ENCODE measurements at regions not wholly inside any gene's neighbourhood (a gene's known extent, or its start where the extent isn't known, plus 50 kb on each side); places are given as distances from the start of the nearest gene placed in this dataset.

- BruUV-seq (replicated peaks) = no TSS peak
Measured at GRCh38 chr10:58898854-58899573, 277.4 kb upstream of the PHYHIPL start.

More at GRCh38 chr10:58898854-58899573, 277.4 kb upstream of the PHYHIPL start:
- ChIA-PET CTCF (no interaction called here), POLR2A (no interaction called here)
- no peak overlapping the region for H3K4me2 ChIP-seq (ENCODE audit: insufficient read depth, low read length)
- no peak overlapping the region for H2AFZ ChIP-seq (ENCODE audit: low read depth, low read length)
- no peaks in the 10 kb centered on the region for H4K20me1 ChIP-seq (replicated peaks; ENCODE audit: control insufficient read depth, extremely low read depth, insufficient read depth, low read length)
- dilution Hi-C loops (cut with MboI; ENCODE audit: extremely low pct_ligation_motif_present, low sequenced_read_pairs) (no loop called here), intact Hi-C loops (cut with micrococcal nuclease) (no loop called here)
- no peaks in the 10 kb centered on the region for H3K36me3 ChIP-seq (ENCODE audit: control insufficient read depth in 2 of 2, extremely low read depth in 1 of 2, insufficient read depth in 2 of 2, low read length in 2 of 2)
- H3K9me1 ChIP-seq (replicated peaks; ENCODE audit: control insufficient read depth, extremely low read depth, insufficient read depth, low read length) = no peaks in the 10 kb centered on the region
- no peaks in the 10 kb centered on the region for H3K79me2 ChIP-seq (ENCODE audit: control insufficient read depth, insufficient read depth, low read length)
- no peaks in the 10 kb centered on the region for H3K27me3 ChIP-seq (ENCODE audit: control insufficient read depth in 2 of 2, insufficient read depth in 2 of 2, low read length in 2 of 2)
- no peak overlapping the region for H3K27ac ChIP-seq (ENCODE audit: insufficient read depth, low read depth, low read length)
- H3K4me3 ChIP-seq (replicated peaks in 1 of 3; ENCODE audit: insufficient read depth in 1 of 3, low read depth in 1 of 3, low read length in 3 of 3) = no peak overlapping the region
- H3K4me1 ChIP-seq (ENCODE audit: control insufficient read depth, extremely low read depth, insufficient read depth, low read length) = no peaks in the 10 kb centered on the region
- no peaks in the 10 kb centered on the region for H3K9me3 ChIP-seq (replicated peaks; ENCODE audit: control insufficient read depth, insufficient read depth, low read length)
- DNase-seq (ENCODE audit: low read depth, low spot score) (no peak), FAIRE-seq (no peak)
- TF ChIP-seq GATA2 (IDR thresholded peaks at IDR 0.05; ENCODE audit: insufficient read depth, insufficient read length, low read depth, low read length) (no peak), JUN (IDR thresholded peaks at IDR 0.05; ENCODE audit: borderline replicate concordance, insufficient read depth, insufficient read length, low read depth) (no peak), CTCF (IDR thresholded peaks at IDR 0.05; ENCODE audit: extremely low read depth in 1 of 2, insufficient read depth in 1 of 2, low read depth in 1 of 2, low read length in 2 of 2) (no peak), POLR2AphosphoS5 (IDR thresholded peaks at IDR 0.05; ENCODE audit: insufficient read depth, low read depth, low read length) (no peak), MAX (IDR thresholded peaks at IDR 0.05; ENCODE audit: insufficient read depth, insufficient read length) (no peak), FOS (IDR thresholded peaks at IDR 0.05; ENCODE audit: borderline replicate concordance, insufficient read depth, low read length) (no peak), MYC (IDR thresholded peaks at IDR 0.05; ENCODE audit: low read depth, low read length) (no peak), EZH2 (IDR thresholded peaks at IDR 0.05; ENCODE audit: borderline replicate concordance, low read depth, low read length, severe bottlenecking) (no peak), POLR2A (IDR thresholded peaks at IDR 0.05; ENCODE audit: low read depth, low read length) (no peak)
- H3K9ac ChIP-seq (replicated peaks; ENCODE audit: extremely low read depth, insufficient read depth, low read length) = no peak overlapping the region

Measured in endothelial cell of umbilical vein (primary cell).